Motor neuron (in vitro differentiated cells): ENCODE measurements at regions not wholly inside any gene's neighbourhood (a gene's known extent, or its start where the extent isn't known, plus 50 kb on each side); places are given as distances from the start of the nearest gene placed in this dataset.

Source experiments
- ATAC-seq, 8 experiments: fragments of 200-7000 bp; cut with Tn5 transposase; replicated peaks in 6 of 8; 2 replicates each; pipeline ENCODE4 v1.8.0; 2021; ENCODE audit warnings: mild to moderate bottlenecking in 8 of 8, moderate library complexity in 8 of 8
- H3K27ac ChIP-seq, 2 donors: fragments of 250-450 bp; sonication (Bioruptor Pico); 2 replicates each; pipeline ENCODE4 v1.9.0; 2021; ENCODE audit warnings: antibody characterized with exemption in 2 of 2, mild to moderate bottlenecking in 2 of 2, moderate library complexity in 1 of 2
- H3K4me1 ChIP-seq, 2 donors: fragments of 250-450 bp; sonication (Bioruptor Pico); replicated peaks in 1 of 2; 2 replicates each; pipeline ENCODE4 v1.6.1; 2021; ENCODE audit warnings: antibody characterized with exemption in 2 of 2, mild to moderate bottlenecking in 2 of 2, moderate library complexity in 1 of 2
- H3K4me3 ChIP-seq, 5 donors: fragments of 250-450 bp; sonication (Bioruptor Pico); 2 replicates each; pipeline ENCODE4 v1.9.0; 2021; ENCODE audit warnings: antibody characterized with exemption in 5 of 5, mild to moderate bottlenecking in 5 of 5, moderate library complexity in 4 of 5
- WGBS, 10 experiments: fragments of 450-650 bp; shearing (Covaris generic); methylation state at CpG; one replicate each; pipeline ENCODE4 v1.0.0; 2022; 5-methylcytosine and 5-hydroxymethylcytosine counted together
- in situ Hi-C, 9 experiments: fragments of 400-800 bp; cut with MboI; loops; one replicate each; pipeline ENCODE4 v1.15.0; 2021; ENCODE audit warnings: low sequenced_read_pairs in 9 of 9, low pct_unique_long_range_greater_than_20kb in 2 of 9; ENCODE audit not compliant: unreplicated experiment in 9 of 9

DNA sequence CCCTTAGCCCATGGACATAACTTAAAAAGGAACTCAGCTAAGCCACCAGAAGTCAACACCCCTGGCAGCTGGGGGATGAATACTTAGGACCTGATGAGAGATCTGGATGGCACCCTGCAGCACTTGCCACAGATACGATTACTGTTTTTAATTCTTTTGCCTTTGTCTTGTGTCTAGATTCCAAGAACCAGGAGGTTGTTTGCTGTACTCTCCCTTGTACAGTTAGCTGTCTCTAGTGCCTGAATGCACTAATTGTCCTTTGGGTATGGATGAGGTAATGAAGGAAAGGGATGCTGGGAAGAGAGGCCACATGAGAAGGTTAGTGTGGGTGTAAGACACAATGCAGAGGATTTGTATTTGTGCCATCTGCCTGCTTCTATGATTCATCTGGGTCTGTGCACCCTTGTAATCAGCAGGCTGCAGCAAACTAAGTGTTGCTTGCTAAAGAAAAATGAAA lies 385.8 kb downstream of the KCNRG start:
- ATAC-seq, result peak in 7 of 8 experiments; percentile 74 to 98 (median 97)
- Histone ChIP-seq H3K4me1 (peaks cover 7 to 9% of the 10 kb centered on the region in 2 donors), H3K4me3 (no peak overlapping the region), H3K27ac (peak overlapping the region in 1 of 2 donors; percentile 32)
- in situ Hi-C loops, result no loop called here
- WGBS, 10 experiments, result 60 to 100% (median 83%) methylated on average over 1 of the region's 1 CpG; no CpG with 5 or more reads in 7 of the 10 experiments

DNA sequence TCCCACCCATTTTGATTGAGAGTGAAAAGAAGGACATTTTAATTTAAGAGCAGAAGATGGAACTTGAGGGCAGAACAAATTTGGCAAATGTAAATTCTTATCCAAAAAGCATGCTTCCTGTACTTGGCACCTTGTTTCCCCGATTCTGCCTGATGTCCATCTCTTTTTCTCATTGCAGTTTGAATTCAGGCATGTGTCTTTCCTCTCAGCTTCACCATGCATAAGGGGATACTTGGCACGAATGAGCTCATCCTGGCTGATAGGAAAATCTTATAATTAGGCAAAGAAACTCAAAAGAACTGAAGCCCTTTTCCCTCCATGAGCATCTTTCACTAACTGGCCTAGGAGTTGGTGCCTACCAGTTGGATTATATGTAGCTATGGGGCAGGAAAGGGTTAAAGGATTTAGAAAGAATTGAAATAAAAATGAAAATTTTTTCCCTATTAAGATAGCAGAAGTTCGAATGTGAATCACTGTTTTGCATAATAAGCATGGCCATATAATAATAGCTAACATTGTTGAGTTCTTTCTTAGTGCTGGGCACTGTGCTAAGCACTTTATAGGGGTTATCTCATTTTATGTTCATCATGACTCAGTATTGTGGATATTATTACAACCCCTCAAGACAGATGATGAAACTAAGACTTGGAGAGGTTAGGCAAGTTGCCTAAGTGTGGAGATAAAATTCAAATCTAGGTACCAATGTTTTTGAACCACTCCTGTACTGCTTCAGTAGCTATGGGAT lies 386.6 kb downstream of the KCNRG start:
- no peak overlapping the region for H3K27ac ChIP-seq
- no peak for ATAC-seq
- 0 to 100% (median 84%) methylated on average over 1 to 3 of the region's 3 CpGs for WGBS, 10 experiments

GRCh38 chr13:50403311-50403710 lies 388.1 kb downstream of the KCNRG start:
- no peak for ATAC-seq
- H3K27ac ChIP-seq, result no peak overlapping the region
- peaks cover 7 to 9% of the 10 kb centered on the region in 2 donors for H3K4me1 ChIP-seq
- in situ Hi-C loops, result no loop called here
- 0 to 67% (median 20%) methylated on average over 1 of the region's 1 CpG; no CpG with 5 or more reads in 7 of the 10 experiments for WGBS, 10 experiments
- H3K4me3 ChIP-seq, result no peak overlapping the region

More for the DNA sequence above, 386.6 kb downstream of the KCNRG start:
- in situ Hi-C loops, result no loop called here
- Histone ChIP-seq H3K4me3 (no peak overlapping the region), H3K4me1 (peaks cover 7 to 9% of the 10 kb centered on the region in 2 donors)

DNA sequence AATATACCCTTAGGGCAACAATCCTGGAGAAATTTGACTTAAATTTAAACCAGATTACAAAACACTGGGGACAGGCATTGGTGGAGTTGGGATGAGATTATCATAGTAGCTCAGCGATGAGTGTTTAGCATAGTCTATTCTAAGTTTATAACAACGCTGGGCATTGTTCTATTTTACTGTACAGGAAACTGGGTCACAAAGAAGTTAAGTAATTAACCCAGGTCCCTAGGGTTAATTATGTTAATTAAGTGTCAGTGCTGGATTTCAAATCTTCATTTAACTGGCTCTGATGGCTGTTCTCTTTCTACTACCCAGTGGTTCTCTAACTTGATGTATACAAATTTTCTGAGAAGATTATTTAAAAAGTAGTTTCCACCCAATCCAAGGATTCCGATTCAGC lies 388.9 kb downstream of the KCNRG start:
- Histone ChIP-seq H3K4me1 (peaks cover 7 to 9% of the 10 kb centered on the region in 2 donors), H3K4me3 (no peak overlapping the region), H3K27ac (no peak overlapping the region)
- in situ Hi-C loops, result no loop called here
- 53 to 100% (median 80%) methylated on average over 1 to 3 of the region's 3 CpGs; no CpG with 5 or more reads in 1 of the 10 experiments for WGBS, 10 experiments
- ATAC-seq, result no peak

GRCh38 chr13:50404769-50405168 lies 389.5 kb downstream of the KCNRG start:
- ATAC-seq, result no peak
- Histone ChIP-seq H3K4me3 (no peak overlapping the region), H3K4me1 (peaks cover 7 to 9% of the 10 kb centered on the region in 2 donors), H3K27ac (no peak overlapping the region)
- in situ Hi-C loops, result no loop called here
- WGBS, 10 experiments, result 40 to 100% (median 86%) methylated on average over 1 of the region's 1 CpG; no CpG with 5 or more reads in 6 of the 10 experiments

- WGBS, 10 experiments, result 80 to 100% (median 93%) methylated on average over 2 to 3 of the region's 3 CpGs; no CpG with 5 or more reads in 4 of the 10 experiments
- no peak for ATAC-seq
Observed at GRCh38 chr13:50406831-50407230, 391.6 kb downstream of the KCNRG start.

DNA sequence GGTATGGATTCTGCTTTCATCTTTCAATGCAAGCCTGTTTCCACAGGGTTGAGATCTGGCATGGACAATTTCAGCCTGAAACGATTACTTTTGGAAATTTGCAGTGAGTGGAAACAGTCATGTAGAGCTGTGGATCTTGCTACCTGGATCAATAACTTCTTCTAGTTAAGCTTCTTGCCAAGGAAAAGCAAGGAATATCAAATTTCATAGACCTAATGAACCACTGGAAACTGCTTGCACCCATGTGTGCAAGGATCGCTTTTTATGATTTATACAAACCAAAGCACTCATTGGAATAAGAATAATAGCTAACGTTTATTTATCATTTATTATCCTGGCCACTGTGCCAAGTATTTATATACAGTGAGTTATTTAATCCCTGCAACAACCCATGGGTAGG lies 392.8 kb downstream of the KCNRG start:
- Histone ChIP-seq H3K4me1 (no peaks in the 10 kb centered on the region), H3K27ac (no peak overlapping the region), H3K4me3 (no peak overlapping the region)
- WGBS, 10 experiments, result 28 to 100% (median 64%) methylated on average over 2 to 3 of the region's 3 CpGs; no CpG with 5 or more reads in 2 of the 10 experiments
- in situ Hi-C loops, result no loop called here
- ATAC-seq, result no peak

More at GRCh38 chr13:50406831-50407230, 391.6 kb downstream of the KCNRG start:
- Histone ChIP-seq H3K27ac (no peak overlapping the region), H3K4me1 (no peaks in the 10 kb centered on the region), H3K4me3 (no peak overlapping the region)
- in situ Hi-C loops, result no loop called here

- Histone ChIP-seq H3K4me3 (no peak overlapping the region), H3K27ac (no peak overlapping the region), H3K4me1 (no peaks in the 10 kb centered on the region)
- in situ Hi-C loops, result no loop called here
- no peak for ATAC-seq
- WGBS, 10 experiments, result 80 to 100% (median 100%) methylated on average over 1 to 2 of the region's 2 CpGs; no CpG with 5 or more reads in 3 of the 10 experiments
Observed at GRCh38 chr13:50409220-50409619, 394.0 kb downstream of the KCNRG start.

GRCh38 chr13:50410921-50411746 lies 395.9 kb downstream of the KCNRG start:
- WGBS, 10 experiments, result 0 to 100% (median 64%) methylated on average over 1 to 5 of the region's 5 CpGs; no CpG with 5 or more reads in 3 of the 10 experiments
- in situ Hi-C loops, result no loop called here
- no peak overlapping the region for H3K4me3 ChIP-seq
- no peaks in the 10 kb centered on the region for H3K4me1 ChIP-seq
- H3K27ac ChIP-seq, result no peak overlapping the region
- ATAC-seq, result peak in 4 of 8 experiments; percentile 28 to 96 (median 76)

DNA sequence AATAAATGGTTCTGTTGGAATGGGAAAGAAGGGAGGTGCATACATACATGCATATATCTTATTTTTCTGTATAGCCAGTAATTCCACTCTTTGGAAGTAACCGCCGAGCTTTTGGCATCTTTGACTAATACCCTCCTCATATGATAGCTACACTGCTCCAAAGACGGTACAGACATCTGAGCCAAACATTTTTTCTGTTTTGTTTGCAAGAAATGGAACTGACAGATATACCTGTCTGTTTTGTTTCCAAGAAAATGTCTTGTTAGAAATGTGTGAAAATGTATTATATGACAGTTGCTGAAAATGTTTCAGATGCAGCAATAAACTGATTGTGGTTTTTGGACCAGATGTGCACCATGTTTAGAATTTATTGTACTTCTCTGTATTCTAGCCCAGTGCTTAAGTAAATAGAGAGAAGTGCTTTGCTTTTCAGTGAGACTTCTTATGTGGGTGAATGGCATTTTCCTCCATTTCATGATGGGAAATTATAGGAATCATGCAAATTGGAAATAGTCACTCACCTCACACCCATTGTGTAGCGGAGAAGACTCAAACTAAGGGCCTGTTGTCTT lies 396.9 kb downstream of the KCNRG start:
- no peak overlapping the region for H3K27ac ChIP-seq

GRCh38 chr13:50414640-50415039 lies 399.4 kb downstream of the KCNRG start:
- 80 to 100% (median 95%) methylated on average over 1 of the region's 1 CpG; no CpG with 5 or more reads in 2 of the 10 experiments for WGBS, 10 experiments
- no peak overlapping the region for H3K27ac ChIP-seq
- H3K4me1 ChIP-seq, result no peaks in the 10 kb centered on the region
- no peak overlapping the region for H3K4me3 ChIP-seq
- no peak for ATAC-seq
- in situ Hi-C loops, result no loop called here

More for the DNA sequence above, 396.9 kb downstream of the KCNRG start:
- Histone ChIP-seq H3K4me1 (no peaks in the 10 kb centered on the region), H3K4me3 (no peak overlapping the region)
- in situ Hi-C loops, result no loop called here
- no peak for ATAC-seq
- 60 to 100% (median 95%) methylated on average over 1 to 4 of the region's 4 CpGs; no CpG with 5 or more reads in 1 of the 10 experiments for WGBS, 10 experiments

DNA sequence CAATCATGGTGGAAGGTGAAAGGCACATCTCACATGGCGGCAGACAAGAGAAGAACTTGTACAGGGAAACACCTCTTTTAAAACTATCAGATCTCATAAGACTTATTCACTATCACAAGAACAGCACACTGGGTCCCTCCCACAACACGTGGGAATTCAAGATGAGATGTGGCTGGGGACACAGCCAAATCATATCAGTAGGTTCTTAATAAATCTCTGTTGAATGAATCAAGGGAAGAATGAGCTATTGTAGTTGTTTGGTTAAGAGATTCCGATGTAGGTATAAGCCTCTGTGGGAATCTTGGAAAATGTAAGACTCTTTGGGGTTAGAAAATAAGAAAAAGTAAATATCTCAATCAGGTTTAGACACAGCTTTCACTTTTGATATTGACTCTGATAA lies 400.2 kb downstream of the KCNRG start:
- Histone ChIP-seq H3K4me1 (no peaks in the 10 kb centered on the region), H3K27ac (no peak overlapping the region), H3K4me3 (no peak overlapping the region)
- in situ Hi-C loops, result no loop called here
- no peak for ATAC-seq
- 0 to 100% (median 90%) methylated on average over 1 to 3 of the region's 3 CpGs; no CpG with 5 or more reads in 3 of the 10 experiments for WGBS, 10 experiments

GRCh38 chr13:50417597-50417996 lies 402.4 kb downstream of the KCNRG start:
- WGBS, 10 experiments, result 53 to 100% (median 87%) methylated on average over 1 to 6 of the region's 7 CpGs; no CpG with 5 or more reads in 2 of the 10 experiments
- in situ Hi-C loops, result no loop called here
- peaks cover 9 to 12% of the 10 kb centered on the region in 2 donors for H3K4me1 ChIP-seq

More at GRCh38 chr13:50417597-50417996, 402.4 kb downstream of the KCNRG start:
- H3K27ac ChIP-seq, result no peak overlapping the region
- peak in 2 of 8 experiments; percentile 26 to 38 for ATAC-seq
- no peak overlapping the region for H3K4me3 ChIP-seq
